ENCODE measurements at regions not wholly inside any gene's neighbourhood (a gene's known extent, or its start where the extent isn't known, plus 50 kb on each side); places are given as distances from the start of the nearest gene placed in this dataset.

DNA sequence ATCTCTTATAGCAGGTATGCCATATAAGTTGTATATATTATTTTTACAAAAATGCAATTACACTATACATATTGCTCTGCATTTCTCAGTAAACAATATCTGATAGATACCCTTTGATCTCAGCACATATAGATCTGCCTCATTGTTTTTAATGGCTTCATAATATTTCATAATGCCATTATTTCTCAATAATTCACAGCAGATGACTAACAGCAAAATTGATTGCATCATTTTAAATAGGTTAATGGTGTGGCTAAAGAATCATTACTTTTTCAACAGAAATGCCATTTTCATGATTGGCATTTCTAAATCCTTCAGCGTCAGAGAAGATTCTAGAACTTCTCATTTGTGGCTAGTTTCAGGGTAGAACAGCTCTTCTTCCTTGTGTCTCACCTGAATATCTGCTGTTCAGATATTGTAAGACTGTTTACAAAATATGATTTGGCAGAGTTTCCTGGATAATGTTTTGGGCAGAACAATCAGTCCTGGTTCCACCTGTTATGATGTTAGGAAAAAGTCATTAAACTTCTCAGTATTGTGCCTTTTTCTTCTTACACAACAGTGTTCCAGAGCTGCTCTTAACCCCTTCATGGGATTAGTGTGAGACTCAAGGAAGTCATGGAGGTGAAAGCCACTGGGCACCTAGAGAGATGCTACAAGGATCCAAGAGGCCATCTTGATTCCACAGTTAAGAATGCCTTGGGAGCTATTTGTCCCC lies 397.6 kb upstream of the THBS1 start:
- TF ChIP-seq, protein P1, sequence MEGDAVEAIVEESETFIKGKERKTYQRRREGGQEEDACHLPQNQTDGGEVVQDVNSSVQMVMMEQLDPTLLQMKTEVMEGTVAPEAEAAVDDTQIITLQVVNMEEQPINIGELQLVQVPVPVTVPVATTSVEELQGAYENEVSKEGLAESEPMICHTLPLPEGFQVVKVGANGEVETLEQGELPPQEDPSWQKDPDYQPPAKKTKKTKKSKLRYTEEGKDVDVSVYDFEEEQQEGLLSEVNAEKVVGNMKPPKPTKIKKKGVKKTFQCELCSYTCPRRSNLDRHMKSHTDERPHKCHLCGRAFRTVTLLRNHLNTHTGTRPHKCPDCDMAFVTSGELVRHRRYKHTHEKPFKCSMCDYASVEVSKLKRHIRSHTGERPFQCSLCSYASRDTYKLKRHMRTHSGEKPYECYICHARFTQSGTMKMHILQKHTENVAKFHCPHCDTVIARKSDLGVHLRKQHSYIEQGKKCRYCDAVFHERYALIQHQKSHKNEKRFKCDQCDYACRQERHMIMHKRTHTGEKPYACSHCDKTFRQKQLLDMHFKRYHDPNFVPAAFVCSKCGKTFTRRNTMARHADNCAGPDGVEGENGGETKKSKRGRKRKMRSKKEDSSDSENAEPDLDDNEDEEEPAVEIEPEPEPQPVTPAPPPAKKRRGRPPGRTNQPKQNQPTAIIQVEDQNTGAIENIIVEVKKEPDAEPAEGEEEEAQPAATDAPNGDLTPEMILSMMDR (IDR thresholded peaks at IDR 0.05): no peak
- no peak for TF ChIP-seq GATA3 (IDR thresholded peaks at IDR 0.05; ENCODE audit: borderline replicate concordance)
- no peak for TF ChIP-seq RNF2 (IDR thresholded peaks at IDR 0.05; ENCODE audit: borderline replicate concordance, low read depth)
- TF ChIP-seq HOXA7 (CRISPR knock-in tag; IDR thresholded peaks at IDR 0.05): no peak
- no peak for TF ChIP-seq EP300 (IDR thresholded peaks at IDR 0.05)
- TF ChIP-seq CHD2 (IDR thresholded peaks at IDR 0.05; ENCODE audit: low read length, partially characterized antibody): no peak
- TF ChIP-seq POLR2A (IDR thresholded peaks at IDR 0.05; ENCODE audit: low read length): no peak
- no peak for TF ChIP-seq MYC (IDR thresholded peaks at IDR 0.05; ENCODE audit: borderline replicate concordance, low read length)
- TF ChIP-seq RCOR1 (IDR thresholded peaks at IDR 0.05; ENCODE audit: low read depth, low read length): no peak
- TF ChIP-seq, protein P2, sequence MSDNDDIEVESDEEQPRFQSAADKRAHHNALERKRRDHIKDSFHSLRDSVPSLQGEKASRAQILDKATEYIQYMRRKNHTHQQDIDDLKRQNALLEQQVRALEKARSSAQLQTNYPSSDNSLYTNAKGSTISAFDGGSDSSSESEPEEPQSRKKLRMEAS (IDR thresholded peaks at IDR 0.05): no peak
- TF ChIP-seq, protein P3, sequence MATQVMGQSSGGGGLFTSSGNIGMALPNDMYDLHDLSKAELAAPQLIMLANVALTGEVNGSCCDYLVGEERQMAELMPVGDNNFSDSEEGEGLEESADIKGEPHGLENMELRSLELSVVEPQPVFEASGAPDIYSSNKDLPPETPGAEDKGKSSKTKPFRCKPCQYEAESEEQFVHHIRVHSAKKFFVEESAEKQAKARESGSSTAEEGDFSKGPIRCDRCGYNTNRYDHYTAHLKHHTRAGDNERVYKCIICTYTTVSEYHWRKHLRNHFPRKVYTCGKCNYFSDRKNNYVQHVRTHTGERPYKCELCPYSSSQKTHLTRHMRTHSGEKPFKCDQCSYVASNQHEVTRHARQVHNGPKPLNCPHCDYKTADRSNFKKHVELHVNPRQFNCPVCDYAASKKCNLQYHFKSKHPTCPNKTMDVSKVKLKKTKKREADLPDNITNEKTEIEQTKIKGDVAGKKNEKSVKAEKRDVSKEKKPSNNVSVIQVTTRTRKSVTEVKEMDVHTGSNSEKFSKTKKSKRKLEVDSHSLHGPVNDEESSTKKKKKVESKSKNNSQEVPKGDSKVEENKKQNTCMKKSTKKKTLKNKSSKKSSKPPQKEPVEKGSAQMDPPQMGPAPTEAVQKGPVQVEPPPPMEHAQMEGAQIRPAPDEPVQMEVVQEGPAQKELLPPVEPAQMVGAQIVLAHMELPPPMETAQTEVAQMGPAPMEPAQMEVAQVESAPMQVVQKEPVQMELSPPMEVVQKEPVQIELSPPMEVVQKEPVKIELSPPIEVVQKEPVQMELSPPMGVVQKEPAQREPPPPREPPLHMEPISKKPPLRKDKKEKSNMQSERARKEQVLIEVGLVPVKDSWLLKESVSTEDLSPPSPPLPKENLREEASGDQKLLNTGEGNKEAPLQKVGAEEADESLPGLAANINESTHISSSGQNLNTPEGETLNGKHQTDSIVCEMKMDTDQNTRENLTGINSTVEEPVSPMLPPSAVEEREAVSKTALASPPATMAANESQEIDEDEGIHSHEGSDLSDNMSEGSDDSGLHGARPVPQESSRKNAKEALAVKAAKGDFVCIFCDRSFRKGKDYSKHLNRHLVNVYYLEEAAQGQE (IDR thresholded peaks at IDR 0.05): no peak
- no peak for TF ChIP-seq ESRRA (IDR thresholded peaks at IDR 0.05; ENCODE audit: borderline replicate concordance, low read length)
- TF ChIP-seq RAD21 (conservative IDR thresholded peaks at IDR 0.05 in 1 of 2, IDR thresholded peaks at IDR 0.05 in 1 of 2): no peak
- no peak for TF ChIP-seq KDM5A (IDR thresholded peaks at IDR 0.05)

Measured in A549 (cell line).